ENCODE measurements at regions not wholly inside any gene's neighbourhood (a gene's known extent, or its start where the extent isn't known, plus 50 kb on each side); places are given as distances from the start of the nearest gene placed in this dataset. TPM values are rescaled to one million over a fixed set of nuclear protein-coding genes. Genes with fewer than 3 reads are reported as not detected.

DNA sequence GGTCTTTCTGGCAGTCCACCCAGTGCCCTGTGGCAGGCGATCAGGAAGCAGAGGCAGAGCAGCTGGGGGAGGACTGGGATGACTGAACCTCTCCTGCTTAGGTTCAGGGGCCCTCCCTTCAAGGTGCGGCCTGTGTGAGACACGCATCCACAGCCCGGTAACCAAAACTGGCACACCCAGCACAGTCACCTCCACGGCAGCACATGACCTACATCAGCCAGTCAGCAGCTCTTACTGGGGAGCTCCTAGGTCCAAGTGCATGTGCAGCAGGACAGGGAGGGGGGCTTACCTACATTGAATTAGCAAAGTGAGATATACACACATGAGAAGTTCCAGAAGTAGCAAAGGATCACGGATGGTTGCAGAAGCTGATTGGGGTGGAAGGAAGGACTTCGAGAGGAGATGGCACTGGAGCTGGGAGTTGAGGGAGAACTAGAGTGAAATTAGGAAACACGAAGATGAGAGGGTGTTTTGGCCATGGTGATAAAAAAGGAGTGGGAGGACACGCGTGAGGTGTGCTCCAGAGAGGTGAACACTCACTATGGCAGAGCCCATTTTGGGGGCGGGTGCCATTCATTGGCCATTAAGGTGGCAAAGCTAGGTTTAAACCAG is 51.4 kb upstream of the IRF2BP2 start:
- POLR2A ChIA-PET: no interaction called here
- Histone ChIP-seq H3K9me3 (ENCODE audit: control insufficient read depth, insufficient read depth, low read length) (no peaks in the 10 kb centered on the region; the same call in 1 of the 2 replicates), H3K4me3 (ENCODE audit: low read depth, low read length) (no peak overlapping the region), H3K27me3 (ENCODE audit: control insufficient read depth, insufficient read depth, low read length) (no peaks in the 10 kb centered on the region), H3K27ac (ENCODE audit: low read depth, low read length) (no peak overlapping the region)
- no peak for DNase-seq (ENCODE audit: low read depth, low spot score)
- TF ChIP-seq, protein P1, sequence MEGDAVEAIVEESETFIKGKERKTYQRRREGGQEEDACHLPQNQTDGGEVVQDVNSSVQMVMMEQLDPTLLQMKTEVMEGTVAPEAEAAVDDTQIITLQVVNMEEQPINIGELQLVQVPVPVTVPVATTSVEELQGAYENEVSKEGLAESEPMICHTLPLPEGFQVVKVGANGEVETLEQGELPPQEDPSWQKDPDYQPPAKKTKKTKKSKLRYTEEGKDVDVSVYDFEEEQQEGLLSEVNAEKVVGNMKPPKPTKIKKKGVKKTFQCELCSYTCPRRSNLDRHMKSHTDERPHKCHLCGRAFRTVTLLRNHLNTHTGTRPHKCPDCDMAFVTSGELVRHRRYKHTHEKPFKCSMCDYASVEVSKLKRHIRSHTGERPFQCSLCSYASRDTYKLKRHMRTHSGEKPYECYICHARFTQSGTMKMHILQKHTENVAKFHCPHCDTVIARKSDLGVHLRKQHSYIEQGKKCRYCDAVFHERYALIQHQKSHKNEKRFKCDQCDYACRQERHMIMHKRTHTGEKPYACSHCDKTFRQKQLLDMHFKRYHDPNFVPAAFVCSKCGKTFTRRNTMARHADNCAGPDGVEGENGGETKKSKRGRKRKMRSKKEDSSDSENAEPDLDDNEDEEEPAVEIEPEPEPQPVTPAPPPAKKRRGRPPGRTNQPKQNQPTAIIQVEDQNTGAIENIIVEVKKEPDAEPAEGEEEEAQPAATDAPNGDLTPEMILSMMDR (IDR thresholded peaks at IDR 0.05; ENCODE audit: low read depth, low read length): no peak
- CTCF ChIA-PET: interaction anchor here (0.8 kb wide), 1 partner anchor 20 kb away, joined by 3 read pairs; no protein-coding TSS in a partner anchor

GRCh38 chr1:234660536-234661316 is 50.7 kb upstream of the IRF2BP2 start:
- Histone ChIP-seq H3K27me3 (ENCODE audit: control insufficient read depth, insufficient read depth, low read length) (no peaks in the 10 kb centered on the region), H3K27ac (ENCODE audit: low read depth, low read length) (no peak overlapping the region), H3K4me3 (ENCODE audit: low read depth, low read length) (no peak overlapping the region), H3K9me3 (ENCODE audit: control insufficient read depth, insufficient read depth, low read length) (no peaks in the 10 kb centered on the region; the same call in 1 of the 2 replicates)
- ChIA-PET POLR2A (no interaction called here), CTCF (interaction anchor here (0.8 kb wide), 1 partner anchor 19 kb away, joined by 3 read pairs; no protein-coding TSS in a partner anchor)
- TF ChIP-seq, protein P1 (IDR thresholded peaks at IDR 0.05; ENCODE audit: low read depth, low read length): no peak
- no peak for DNase-seq (ENCODE audit: low read depth, low spot score)

Small RNA genes lying in the stretch of these regions (small RNA-seq; reads per million reads assigned to genes)
- not detected for gene RNY4P16 (ENCODE audit: insufficient read length, low read depth)

Data from AG04450 (cell line).